Stimulated activated CD4-positive, alpha-beta T cell treated with anti-CD3 and anti-CD28 coated beads, Interleukin-4, amount 100 ng/mL, for 1 hour (primary cell): ENCODE measurements at regions not wholly inside any gene's neighbourhood (a gene's known extent, or its start where the extent isn't known, plus 50 kb on each side); places are given as distances from the start of the nearest gene placed in this dataset.

Experiments used
- DNase-seq: peaks from one replicate; pipeline ENCODE4 v3.0.0-alpha.2; 2020

- DNase-seq, result no peak
Measured at GRCh38 chr3:19093084-19093483, 55.2 kb upstream of the KCNH8 start.

- no peak for DNase-seq
Measured at GRCh38 chr3:19077388-19077787, 70.9 kb upstream of the KCNH8 start.

GRCh38 chr3:19075037-19075436, 73.3 kb upstream of the KCNH8 start:
- DNase-seq, result no peak

GRCh38 chr3:19074257-19074900, 73.9 kb upstream of the KCNH8 start:
- DNase-seq, result no peak

- DNase-seq, result no peak
Measured at GRCh38 chr3:19073341-19074105, 74.8 kb upstream of the KCNH8 start.

- DNase-seq, result no peak
Measured at GRCh38 chr3:19070325-19070724, 78.0 kb upstream of the KCNH8 start.

GRCh38 chr3:19065027-19065426, 83.3 kb upstream of the KCNH8 start:
- DNase-seq, result no peak

GRCh38 chr3:19063936-19064335, 84.4 kb upstream of the KCNH8 start:
- DNase-seq, result no peak

- no peak for DNase-seq
Measured at GRCh38 chr3:19060404-19060803, 87.9 kb upstream of the KCNH8 start.

GRCh38 chr3:19052874-19053273, 95.4 kb upstream of the KCNH8 start:
- no peak for DNase-seq

GRCh38 chr3:19046440-19046839, 101.9 kb upstream of the KCNH8 start:
- no peak for DNase-seq

- DNase-seq, result no peak
Measured at GRCh38 chr3:19030522-19030839, 117.8 kb upstream of the KCNH8 start.

GRCh38 chr3:19029837-19030521, 118.3 kb upstream of the KCNH8 start:
- DNase-seq, result no peak

GRCh38 chr3:19025441-19025840, 122.9 kb upstream of the KCNH8 start:
- DNase-seq, result no peak

GRCh38 chr3:19022546-19022945, 125.8 kb upstream of the KCNH8 start:
- DNase-seq, result no peak

- DNase-seq, result no peak
Measured at GRCh38 chr3:19016851-19017250, 131.5 kb upstream of the KCNH8 start.

- no peak for DNase-seq
Measured at GRCh38 chr3:19013879-19014278, 134.4 kb upstream of the KCNH8 start.

- no peak for DNase-seq
Measured at GRCh38 chr3:19012846-19013245, 135.5 kb upstream of the KCNH8 start.

GRCh38 chr3:19002606-19003005, 145.7 kb upstream of the KCNH8 start:
- DNase-seq, result no peak

- no peak for DNase-seq
Measured at GRCh38 chr3:18998069-18998468, 150.2 kb upstream of the KCNH8 start.

- no peak for DNase-seq
Measured at GRCh38 chr3:18992709-18993108, 155.6 kb upstream of the KCNH8 start.

- DNase-seq, result no peak
Measured at GRCh38 chr3:18989237-18989795, 159.0 kb upstream of the KCNH8 start.

- DNase-seq, result no peak
Measured at GRCh38 chr3:18988614-18989229, 159.6 kb upstream of the KCNH8 start.
